Urothelium cell line (cell line): ENCODE measurements at regions not wholly inside any gene's neighbourhood (a gene's known extent, or its start where the extent isn't known, plus 50 kb on each side); places are given as distances from the start of the nearest gene placed in this dataset.
"Not testable (repeated sequence)": the region's sequence is repeated elsewhere in the genome, so short reads cannot be mapped to it uniquely, and the experiment has no call there.

Source experiments
- DNase-seq: peaks from one replicate; pipeline ENCODE4 v3.0.0; 2011; ENCODE audit warnings: low spot score, mixed read lengths
- FAIRE-seq: peaks from 2 replicates; lab custom pipeline; 2011; peaks lifted over from hg19 to GRCh38; lab: Jason Lieb, UNC

DNA sequence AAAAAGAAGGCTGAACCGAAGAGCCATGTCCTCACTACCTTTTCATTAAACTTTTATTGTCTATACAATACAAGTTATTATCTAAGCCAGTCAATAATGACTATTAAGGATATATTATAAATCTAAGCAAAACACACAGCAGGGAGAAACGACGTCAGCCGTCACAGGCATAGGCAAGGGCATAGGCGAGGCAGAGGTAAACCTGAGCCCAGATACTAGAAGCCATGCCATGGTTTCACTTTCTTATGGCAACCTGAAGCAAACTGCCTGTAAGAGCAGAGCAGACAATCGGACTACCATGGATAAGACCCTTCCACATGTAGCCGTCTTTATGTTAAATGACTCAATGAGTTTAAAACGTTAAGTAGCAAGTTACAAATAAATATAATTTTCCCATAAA, 238.5 kb upstream of the ZNF521 start:
- DNase-seq (no peak), FAIRE-seq (no peak)

DNA sequence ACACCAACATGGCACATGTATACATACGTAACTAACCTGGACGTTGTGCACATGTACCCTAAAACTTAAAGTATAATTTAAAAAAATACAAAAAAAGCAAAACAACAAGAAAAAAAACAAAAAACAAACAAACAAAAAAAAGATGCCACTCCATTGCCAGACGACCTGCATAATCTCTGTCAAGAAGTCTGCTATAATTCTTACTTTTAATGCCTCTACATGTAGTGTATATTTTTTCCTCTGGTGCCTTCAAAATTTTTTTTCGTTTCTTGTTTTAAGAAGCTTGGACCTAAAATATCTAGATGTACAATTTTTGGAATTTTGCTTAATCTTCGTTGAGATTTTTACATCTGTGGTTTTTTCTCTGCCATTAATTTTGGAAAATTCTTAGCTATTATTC, 235.6 kb upstream of the ZNF521 start:
- FAIRE-seq: no peak

DNA sequence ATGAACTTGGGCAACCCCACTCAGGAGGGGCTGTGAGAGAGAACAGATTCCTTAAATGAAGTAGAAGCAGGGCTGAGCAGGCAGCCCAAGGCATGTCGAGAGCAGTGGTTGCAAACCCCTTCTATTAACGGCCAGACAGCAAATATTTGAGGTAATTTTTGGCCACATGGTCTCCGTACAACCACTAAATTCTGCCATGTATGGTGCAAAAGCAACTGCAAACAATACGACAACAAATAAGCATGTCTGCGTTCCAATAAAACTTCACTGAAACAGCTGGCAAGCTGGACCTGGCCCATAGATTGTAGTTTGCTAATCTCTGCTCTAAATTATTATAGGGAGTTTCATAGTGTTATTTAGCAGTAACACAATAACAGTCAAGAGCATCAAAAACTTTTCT, 217.0 kb upstream of the ZNF521 start:
- FAIRE-seq: no peak
- DNase-seq: no peak

More for the DNA sequence above, 235.6 kb upstream of the ZNF521 start:
- DNase-seq: no peak

DNA sequence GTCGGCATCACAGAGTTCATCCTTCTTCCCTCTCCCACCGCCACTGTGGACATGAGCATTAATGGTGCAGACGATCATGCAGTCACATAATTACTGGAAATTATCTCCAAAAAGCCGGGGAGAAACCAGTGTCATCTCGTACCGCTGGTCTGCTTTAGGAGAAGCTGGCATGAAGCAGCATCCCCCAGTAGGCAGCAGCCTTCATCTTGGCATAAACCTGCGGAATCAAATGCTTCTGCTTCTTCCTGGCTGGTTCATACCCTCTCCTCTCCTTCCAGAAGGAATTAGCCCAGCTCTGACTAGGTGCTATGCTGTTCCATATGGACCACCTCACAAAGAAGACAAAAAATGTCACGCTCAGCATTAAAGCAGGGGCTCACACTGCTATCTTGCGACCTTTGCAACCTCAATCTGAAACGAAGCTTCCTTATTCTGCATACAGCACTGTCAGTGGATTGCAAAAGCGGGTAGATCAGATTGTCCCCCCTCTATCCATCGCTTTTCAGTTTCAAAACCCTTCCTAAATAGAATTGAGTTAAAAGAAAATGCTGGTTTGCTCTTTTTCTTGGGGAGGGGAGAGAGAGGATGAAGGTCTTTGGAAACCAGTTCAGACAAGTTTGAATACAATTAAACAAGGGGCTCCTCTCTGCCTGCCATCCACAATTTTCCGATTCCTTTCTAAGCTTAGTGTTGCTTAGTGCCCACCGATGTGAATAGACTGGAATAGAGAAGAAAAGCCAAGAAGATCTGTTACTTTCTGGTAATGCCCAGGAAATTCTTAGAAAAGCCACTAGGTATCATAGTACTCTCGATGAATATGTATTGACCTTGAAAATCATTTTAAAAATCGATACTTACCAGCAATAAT, 212.1 kb upstream of the ZNF521 start:
- DNase-seq: no peak
- FAIRE-seq: no peak

DNA sequence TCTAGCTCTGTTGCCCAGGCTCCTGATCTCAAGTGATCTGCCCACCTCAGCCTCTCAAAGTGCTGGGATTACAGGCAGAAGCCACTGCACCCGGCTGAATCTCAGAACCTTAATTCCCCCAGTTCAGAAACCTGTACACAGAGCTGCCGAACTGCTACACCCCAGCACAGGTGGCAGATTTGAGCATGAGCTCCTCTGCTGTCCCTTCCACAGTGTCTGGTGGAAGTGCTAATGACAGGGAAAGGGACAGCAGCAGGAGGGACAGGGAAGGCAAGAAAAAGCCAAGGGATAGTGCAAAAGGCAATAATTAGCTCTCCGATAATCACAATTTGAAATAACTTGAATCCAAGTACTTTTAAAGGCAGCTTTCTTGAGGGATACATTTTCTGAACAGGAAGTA, 211.4 kb upstream of the ZNF521 start:
- FAIRE-seq: no peak
- DNase-seq: no peak

DNA sequence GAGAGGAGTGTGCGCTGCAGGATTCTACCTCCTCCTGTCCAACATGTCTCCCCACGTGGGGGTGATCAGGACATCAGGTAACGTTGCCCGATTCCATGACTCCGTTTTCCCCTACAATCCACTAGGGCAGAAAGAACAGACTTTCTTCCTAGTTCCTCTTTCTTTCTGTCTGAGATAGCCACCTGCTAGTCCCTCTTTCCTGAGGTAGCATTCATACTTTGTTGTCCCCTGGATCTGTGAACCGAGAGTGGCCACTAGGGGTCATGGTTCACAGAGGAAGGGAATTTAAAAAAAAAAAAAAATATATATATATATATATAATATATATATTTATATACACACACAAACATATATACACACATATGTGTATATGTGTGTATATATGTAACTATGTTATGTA, 210.0 kb upstream of the ZNF521 start:
- DNase-seq (peak; percentile 1), FAIRE-seq (no peak)

DNA sequence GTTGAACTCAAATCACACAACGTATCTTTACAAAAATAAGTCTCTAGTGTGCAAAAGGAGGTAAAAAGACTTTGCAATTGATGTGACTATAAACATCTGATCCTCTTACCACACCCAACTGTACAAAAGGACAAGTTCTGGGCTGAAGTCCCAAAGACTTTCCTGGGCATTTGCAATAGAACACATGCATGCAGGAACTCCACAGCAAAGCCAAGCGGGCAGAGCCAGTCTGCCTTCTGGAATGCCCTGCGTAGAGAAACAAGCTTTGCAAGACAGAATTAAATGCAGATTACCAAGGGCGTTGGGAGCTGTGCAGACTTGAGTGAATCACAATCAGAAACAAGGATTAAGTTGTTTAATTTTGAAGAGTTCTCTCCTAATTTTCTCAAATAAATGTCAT, 208.4 kb upstream of the ZNF521 start:
- FAIRE-seq (no peak), DNase-seq (no peak)

DNA sequence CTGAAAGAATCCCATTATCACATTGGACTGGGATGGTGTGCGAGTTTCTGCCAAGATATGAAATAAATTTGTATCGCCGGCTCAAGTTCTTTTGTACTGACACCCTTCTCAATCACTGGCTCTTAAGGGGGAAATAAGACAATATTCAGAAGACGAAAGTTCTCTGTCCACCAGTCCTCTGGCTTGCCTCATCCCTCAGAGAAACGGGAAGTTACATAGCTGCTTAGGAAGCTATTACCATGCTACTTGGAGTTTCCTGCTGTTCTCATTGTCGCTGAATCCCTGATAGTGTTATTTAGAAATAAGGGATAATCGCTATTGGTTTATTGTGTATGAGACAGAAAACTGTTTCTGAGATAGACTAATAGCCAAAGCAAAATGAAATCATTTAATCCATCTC, 205.0 kb upstream of the ZNF521 start:
- DNase-seq (no peak), FAIRE-seq (no peak)

DNA sequence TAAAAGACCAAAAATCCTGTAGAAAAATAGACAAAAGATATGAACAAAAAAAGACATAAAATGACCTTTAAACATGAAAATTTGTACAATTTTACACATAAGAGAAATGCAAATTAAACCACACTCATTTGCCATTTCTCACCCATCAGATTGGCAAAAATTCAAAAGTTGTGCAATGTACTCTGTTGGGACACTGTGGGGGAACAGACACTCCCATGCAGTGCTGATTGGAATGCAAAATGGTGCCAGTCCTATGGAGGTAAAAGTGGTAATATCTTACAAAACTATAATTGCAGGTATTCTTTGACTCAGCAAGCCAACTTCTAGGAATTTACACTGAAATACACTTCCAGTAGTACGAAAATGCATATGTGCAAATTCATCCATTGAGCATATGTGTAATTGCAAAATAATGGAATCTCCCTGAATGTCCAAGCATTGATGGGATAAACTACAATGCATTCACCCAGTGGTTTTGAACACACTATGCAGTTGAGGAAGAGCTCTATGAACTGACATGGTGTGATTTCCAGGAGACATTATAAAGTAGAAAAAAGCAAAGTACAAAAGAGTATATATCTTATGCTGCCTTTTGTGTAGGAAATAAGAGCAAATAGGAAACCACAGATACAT, 201.8 kb upstream of the ZNF521 start:
- FAIRE-seq: no peak
- DNase-seq: no peak

DNA sequence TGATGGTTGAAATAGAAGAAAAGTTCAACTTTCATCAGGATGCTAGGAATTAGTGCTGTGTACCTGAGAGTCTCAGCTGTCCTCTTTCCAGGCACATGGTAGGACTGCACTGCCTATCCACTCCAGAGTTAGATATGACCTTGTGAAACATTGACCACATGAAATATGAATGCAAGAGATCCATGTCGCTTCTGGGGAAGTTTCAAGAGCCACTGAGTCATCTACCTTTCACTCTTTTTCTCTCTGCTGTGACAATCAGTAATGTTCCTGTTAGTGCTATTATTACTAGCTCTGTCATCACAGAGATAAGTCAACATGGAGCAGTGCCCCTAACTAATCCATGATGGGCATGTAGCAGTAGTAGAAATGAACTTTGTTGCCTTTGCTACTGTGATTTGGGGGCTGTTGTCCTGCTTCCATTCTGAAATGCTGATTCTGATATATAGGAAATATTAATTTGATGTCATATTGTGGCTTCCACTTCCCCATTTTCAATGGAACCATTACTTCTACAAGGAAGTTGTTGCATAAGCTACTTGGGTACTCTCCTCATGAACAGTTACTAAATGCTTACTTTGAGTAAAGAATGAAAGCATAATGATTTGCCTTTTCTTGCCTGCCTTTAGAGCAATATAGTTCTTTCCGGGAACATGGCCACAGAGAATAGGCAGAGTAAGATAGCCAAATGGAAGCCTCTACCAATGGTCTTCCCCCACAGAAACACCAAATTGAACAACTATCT, 192.8 kb upstream of the ZNF521 start:
- DNase-seq (no peak), FAIRE-seq (no peak)

DNA sequence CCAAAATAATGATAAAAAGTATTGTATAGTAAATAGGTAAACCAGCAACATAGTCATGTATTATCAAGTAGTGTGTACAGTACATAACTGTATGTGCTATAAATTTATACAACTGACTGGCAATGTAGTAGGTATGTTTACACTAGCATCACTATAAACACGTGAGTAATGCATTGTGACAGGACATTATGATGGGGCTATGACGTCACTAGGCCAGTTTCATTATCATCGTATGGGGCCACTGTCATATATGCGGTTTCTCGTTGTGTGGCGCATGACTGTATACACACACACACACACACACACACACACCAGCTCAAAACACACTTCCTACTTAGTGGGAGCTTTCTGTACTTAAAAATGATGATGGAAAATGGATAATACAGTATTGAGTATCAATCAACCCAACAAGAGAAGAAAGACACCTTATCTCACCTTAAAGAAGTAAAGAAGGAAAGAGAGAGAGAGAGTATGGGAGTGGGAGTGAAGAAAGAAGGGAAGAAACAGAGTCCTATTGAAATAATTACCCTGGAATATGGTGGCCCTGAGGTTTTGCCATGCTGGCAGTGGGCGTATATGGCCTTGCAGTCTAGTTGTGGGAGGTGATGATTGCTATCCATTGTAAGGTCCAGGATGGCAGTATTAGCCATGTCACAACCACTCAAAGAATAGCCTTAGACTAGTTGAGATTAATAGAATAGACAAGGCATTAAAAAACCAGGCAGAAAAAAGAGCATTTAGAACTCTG, 186.4 kb upstream of the ZNF521 start:
- DNase-seq: no peak
- no peak for FAIRE-seq

DNA sequence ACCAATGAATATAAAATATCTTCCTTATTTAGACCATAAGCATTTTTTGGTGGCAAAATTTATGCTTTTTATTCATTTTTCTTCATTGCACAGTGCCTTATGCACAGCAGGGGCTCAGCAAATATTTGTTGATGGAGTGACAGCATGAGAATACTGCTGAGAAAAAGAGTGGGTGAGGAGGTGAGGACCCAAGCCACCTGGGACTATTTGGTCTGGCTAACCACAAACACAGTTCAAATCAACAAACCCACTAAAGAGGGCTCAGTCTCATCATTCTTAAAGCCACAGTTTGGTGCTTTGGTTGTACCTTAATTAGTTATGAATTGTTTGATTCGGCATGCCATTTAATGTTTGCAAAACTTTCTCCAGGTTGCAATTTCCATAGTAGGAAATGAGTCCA, 183.5 kb upstream of the ZNF521 start:
- DNase-seq (no peak), FAIRE-seq (no peak)

DNA sequence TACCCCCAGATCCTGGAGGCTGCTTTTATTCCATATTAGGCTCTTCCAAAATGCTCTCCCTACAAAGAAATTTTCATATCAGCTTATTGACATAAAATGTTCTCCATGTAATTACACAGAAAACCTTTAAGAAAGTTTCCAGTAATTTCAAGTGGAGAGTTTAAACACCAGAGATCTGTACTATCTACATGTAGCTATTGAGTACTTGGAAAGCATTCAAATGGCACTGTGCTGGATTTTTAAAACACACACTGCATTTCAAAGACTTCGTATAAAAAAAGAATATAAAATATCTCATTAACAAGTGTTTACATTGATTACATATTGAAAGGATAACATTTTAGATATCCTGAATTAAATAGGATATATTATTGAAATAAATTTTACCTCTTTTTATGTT, 182.4 kb upstream of the ZNF521 start:
- DNase-seq (no peak), FAIRE-seq (no peak)

DNA sequence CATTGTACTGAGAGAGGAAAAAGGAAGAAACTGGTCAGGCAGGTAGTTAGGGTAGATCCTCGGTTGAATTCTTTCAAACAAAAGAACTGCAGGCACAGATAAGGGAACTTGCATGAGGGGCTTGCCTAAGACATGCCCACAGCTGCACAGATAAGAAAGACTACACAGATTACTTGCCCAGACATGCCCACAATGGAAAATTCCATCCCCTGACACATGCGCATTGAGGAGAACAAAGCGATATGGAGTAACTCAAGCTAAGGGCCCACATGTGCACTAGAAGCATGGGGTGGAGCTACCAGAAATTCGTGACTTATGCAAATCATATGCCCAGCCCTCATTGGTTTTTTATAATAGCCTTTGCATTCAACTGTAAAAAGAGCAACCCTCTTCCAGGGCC, 181.3 kb upstream of the ZNF521 start:
- DNase-seq: no peak
- FAIRE-seq: no peak

DNA sequence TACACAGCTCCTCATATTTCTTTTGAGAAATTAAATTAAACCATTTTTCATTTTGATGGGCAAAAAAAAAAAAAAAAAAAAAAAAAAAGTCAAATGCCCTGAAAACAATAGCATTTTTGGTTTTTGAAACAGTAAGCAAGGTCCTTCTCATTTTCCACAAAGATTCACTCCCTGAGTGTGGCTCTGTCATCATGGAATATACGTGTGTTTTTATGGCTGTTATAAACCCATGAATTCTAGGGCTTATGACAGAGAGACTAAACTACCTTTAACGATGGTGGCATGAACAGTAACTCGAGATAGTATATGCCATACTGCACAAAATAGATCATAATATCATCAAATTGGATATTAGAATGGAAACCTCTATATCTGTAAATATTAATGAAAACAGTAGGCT, 179.2 kb upstream of the ZNF521 start:
- no peak for FAIRE-seq
- DNase-seq: no peak

DNA sequence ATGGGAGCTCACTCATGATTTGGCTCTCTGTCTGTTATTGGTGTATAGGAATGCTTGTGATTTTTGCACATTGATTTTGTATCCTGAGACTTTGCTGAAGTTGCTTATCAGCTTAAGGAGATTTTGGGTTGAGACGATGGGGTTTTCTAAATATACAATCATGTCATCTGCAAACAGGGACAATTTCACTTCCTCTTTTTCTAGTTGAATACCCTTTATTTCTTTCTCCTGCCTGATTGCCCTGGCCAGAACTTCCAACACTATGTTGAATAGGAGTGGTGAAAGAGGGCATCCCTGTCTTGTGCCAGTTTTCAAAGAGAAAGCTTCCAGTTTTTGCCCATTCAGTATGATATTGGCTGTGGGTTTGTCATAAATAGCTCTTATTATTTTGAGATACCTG, 173.8 kb upstream of the ZNF521 start:
- DNase-seq, FAIRE-seq: not testable (repeated sequence)

DNA sequence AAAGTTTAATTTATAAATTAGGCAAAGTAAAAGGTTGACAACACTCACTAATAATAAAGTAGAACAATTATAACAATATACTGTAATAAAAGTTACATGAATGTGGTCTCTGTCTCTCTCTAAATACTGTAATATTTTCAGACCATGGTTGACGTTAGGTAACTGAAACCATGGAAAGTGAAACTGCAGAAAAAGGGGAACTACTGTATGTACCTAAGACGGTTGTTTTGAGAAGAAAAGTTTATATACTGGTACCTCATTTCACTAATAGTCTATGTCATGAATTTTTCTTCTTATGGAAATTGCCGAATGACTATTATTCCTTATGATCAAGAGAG, 166.7 kb upstream of the ZNF521 start:
- FAIRE-seq (no peak), DNase-seq (no peak)

DNA sequence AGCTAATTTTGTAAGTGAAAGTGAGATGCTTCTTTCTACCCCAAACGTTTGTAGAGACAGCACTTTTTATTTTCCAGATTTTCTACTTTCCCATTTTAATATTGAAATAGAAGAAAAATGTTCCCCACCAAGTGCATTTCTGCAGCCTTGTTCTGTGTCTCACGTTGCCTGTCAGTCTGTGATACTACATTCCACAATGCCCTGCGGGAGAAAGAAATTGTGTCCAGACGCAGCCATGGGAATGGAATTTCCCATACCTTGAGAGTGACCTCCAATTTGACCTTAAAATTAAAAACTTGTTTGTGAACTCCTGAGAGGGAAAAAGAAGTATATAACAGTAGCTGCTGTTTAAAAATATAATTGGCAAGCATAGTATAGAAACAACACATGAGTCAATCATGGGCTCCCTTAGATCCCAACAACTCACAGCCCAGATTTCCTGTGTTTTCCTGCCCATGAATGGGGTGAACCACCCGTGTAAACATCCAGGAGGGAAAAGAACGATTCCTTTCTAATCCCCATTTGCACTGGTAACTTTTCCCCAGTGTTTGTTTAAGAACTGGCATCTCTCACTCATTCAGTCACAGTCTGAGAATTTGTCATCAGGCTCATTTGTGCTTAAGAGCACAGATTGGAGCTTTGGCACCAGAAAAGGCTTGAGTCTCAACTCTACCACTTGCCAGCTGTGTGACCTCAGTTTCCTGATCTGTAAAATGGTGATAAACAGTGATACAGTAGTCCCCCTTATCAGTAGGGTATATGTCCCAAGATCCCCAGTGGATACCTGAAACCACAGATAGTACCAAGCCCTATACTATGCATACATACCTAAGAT, 166.1 kb upstream of the ZNF521 start:
- no peak for FAIRE-seq
- DNase-seq: no peak

DNA sequence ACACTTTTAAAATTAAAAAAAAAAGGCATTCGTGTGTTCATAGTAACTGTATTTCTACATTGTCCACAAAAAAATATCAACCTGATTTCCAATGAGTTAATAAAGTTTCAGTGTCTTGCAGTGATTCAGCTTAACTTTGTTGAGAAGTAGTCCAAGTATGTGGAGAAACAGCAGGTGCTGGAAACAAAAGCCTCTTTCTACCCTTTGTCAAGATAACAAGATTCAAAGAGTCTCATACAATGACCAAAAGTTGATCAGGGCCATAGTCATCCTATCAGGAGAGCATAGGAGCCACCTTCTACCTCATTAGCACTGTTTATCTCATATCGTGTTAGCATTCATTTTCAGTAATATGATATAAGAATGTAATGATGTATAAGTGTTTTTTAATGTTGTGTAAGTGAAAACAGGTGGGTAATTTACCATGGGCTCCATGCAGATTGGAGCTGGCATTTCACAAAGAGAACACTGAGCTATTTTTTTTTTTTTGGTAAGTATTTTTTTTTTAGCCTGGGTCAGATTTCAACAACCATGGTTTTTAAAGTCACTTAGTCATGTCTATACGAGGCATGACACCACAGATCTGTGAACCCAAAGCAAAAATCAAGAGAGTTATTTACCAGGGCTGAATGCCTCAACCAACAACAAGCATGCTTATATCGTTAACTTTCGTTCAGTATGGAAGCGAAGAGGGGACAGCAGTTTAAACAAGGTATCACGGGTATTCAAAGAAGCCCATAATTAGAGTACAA, 165.0 kb upstream of the ZNF521 start:
- FAIRE-seq (no peak), DNase-seq (no peak)

DNA sequence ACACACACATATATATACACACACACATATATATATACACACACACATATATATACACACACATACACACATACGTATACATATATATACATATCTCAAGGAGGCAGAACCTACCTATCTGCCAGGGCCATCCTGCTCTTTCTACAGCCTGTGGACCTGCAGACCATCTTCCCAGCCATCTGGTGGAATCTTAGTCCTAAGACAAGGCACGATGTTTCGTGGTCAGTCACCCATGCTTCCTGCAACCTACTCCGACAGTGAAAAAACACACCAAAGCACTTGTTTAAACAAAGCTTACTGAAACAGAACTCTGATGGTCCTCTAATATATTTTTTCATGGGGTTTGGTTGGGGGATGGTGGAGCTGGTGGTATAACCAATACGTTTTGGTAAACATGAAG, 164.2 kb upstream of the ZNF521 start:
- no peak for DNase-seq
- no peak for FAIRE-seq
